ENCODE measurements at regions not wholly inside any gene's neighbourhood (a gene's known extent, or its start where the extent isn't known, plus 50 kb on each side); places are given as distances from the start of the nearest gene placed in this dataset.

DNA sequence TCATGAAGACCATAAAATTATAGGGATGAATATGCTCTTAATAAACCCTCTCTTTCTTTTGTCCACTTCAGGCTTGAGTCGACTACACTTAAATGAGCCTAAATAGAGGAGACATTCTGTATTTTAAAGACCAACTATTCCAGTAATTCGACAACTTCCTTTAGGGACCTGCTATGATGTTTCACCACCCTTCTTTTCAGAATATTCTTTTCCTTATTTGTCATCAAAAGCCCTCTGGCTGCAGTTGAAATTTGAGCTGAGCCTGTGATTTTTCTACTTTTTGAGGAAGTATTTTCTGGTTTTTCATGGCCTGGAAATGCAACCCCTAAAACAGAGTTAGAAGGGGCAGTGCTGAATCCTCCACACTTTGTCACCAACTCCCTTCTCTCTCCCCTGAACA is 287.0 kb downstream of the EPHA4 start:
- DNase-seq (ENCODE audit: low read depth): no peak

DNA sequence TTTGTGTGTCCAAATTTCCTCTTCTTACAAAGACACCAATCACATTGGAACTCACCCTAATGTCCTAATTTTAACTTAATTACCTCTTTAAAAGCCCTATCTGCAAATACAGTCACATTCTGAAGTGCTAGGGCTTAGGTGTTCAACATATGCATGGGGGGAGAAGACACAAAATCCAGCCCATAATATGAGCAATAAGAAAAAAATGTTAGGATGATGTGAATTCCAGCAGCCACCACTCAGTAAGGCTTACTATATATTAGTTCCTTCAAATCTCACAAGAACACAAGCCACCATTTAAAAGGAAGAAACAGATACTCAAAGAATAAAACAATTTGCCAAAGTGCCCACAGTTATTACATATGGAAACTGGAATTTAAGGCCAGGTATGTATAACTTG is 285.7 kb downstream of the EPHA4 start:
- DNase-seq (ENCODE audit: low read depth): no peak

DNA sequence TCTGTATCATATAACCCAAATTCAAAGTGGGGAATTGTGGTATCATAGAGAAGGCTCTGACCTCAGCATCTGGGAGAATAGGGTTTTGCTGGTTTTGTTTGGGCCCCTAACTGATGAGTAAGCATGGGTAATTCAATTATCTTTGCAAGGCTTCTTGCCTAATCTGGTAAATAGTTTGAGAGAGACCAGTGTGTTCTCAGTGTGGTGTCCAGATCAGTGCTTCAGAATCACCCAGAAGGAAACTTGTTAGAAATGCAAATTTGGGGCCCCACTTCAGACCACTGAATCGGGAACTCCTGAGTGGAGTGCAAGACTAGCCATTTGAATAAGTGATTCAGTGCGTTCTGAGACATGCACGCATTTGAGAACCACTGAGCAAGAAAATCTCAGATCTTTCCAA is 282.7 kb downstream of the EPHA4 start:
- no peak for DNase-seq (ENCODE audit: low read depth)

DNA sequence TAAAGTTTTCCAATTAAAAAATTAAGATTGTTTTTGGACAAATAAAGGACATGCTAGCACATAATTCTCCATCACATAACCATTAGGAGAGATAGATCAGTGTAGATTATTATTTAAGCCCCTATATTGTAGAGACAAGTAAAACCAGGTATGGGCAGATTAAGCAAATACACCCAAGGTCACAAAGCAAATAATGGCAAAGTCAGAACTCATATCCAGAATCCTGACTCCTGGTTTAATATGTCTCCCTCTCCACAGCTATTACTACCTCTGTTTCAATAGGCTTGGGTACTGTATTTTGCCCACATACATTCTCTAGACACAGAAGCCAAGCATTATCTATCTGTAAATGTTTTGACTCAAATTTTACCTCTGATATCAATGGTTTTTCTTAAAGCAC is 282.3 kb downstream of the EPHA4 start:
- DNase-seq (ENCODE audit: low read depth): no peak

DNA sequence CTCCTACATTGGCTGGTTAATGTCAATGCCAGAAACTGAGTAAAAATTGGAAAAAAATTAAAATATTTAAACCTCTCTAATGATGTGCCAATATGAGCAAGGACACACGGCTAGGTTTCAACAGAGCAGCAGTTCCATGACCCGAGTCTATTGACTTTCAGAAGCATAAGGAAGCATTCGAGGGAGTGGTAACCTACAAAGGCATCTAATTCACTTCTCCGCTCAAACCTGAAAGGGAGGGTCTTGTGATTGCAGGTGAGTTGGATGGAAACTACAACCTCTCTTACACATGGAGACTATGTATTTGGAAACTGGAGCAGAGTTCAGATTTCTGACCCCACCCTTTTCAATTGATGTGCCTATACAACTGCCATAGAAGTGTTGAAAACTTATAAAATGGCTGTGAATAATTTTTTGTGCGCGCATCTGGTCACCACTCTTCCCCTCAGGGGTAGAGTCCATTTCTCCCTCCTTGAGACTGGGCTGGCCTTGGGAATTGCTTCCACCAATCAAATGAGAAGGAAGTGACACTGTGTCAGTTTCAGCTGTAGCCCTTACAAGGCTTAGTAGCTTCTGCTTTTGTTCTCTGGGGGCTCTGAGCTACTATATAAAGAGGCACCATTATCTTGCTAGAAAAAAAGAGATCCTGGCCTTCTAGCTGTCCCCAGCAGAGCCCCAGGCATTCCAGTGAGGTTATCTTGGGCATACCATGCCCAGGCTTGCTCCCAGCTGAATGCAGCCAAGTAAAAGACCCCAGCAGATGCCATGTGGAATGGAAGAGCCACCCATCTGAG is 278.0 kb downstream of the EPHA4 start:
- no peak for DNase-seq (ENCODE audit: low read depth)

DNA sequence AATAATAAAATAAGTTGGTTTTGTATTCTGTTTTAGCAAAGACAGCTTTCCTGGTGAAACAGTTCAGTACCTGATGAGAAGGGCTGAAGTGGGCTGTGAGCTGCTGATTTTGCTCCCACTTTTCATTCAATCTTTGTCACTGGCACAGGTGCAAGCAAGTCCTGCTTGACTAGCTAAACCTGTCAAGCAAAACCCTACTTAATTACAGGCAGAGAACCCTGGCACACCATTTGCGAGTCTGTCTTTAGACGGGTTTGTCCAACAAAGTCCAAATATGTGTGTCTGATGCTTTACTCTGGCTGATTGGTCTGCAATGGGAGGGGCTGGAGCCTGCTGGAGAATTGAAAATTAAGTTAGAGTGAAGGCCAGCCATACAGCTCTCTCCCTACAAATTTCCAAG is 267.2 kb downstream of the EPHA4 start:
- DNase-seq (ENCODE audit: low read depth): no peak

DNA sequence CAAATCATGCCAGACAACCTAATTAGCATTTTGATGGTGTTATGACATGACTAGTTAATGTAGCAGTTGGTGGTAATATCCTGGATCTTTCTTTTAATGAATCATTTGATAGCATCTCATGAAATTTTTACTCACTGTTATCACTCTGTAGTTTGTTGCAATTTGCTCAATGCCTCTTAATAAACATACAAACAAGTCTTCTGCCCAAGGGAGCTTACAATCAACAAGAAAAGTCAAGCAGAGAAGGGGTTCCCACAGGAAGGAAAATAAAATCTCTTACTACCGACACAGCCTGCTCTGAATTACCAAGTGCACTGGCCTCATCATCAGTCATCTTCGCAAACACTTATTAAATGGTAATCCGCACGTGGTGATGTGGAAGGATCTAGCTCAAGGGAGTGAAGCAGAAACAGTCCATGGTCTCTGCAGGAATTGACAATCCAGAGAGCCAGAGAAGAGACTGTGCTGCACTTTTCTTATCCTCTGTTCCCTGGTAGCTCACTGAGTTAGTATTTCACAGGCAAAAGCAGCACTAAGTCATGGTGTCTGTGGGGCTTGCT is 263.5 kb downstream of the EPHA4 start:
- DNase-seq (ENCODE audit: low read depth): no peak

DNA sequence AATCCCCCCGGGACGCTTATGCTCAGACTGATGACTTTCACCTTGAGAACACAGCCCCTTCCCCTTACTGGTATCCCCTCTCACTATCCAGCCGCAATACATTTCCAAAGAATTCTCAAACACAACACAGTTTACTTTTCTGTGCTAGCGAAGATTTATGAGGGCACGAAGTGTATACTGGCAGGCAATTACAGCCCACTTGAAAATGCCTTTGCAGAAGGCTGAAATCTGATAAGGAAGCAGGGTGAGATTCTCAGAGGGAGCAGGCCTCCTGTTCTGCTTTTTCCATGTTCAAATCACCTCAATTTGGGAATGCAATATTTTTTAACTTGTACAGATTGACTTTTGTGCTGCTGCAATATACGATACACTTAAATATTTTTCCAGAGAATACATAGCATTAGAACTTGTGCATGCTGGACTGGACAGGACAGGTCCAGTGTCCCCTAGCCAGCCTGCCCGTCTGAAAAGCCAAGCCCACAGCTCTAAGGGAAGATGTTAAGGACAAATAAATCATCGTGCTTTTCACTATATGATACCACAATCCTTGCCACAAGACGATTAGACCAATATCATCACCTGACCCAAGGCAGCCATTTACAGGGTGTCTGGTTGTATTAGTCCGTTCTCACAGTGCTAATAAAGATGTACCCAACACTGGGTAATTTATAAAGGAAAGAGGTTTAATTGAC is 262.1 kb downstream of the EPHA4 start:
- no peak for DNase-seq (ENCODE audit: low read depth)

DNA sequence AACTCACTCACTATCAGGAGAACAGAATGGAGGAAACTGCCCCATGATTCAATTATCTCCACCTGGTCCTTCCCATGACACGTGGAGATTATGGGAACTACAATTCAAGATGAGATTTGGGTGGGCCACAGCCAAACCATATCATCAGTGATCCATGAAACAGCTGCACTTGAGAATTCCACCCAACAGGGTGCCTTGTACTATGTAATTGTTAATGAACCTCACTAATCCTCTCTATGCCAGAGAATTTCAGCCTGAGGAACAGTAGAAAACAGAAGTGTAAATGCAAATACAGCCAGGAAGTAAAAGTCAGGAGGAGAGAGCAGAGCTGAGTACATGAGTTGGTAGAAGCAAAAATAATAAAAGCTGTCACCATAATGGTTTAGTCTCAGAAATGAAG is 261.4 kb downstream of the EPHA4 start:
- no peak for DNase-seq (ENCODE audit: low read depth)

DNA sequence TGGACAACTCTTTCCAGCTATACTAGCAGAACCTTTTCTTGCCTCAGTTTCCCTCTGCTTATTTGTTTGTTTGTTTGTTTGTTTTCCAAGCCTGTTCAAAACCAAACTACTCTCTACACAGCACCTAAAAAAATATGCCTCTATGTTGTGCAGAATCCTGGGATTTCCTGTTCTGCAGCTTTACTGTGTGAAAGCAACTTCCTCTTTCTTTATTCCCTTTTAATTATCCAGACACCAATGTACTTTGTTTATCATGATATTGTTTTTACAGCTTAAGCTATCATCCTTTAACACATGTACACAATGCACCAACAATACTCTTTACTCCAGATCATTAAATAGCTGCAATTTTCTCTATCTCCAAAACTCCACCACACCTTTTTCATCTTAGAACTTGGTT is 259.5 kb downstream of the EPHA4 start:
- DNase-seq (ENCODE audit: low read depth): no peak

DNA sequence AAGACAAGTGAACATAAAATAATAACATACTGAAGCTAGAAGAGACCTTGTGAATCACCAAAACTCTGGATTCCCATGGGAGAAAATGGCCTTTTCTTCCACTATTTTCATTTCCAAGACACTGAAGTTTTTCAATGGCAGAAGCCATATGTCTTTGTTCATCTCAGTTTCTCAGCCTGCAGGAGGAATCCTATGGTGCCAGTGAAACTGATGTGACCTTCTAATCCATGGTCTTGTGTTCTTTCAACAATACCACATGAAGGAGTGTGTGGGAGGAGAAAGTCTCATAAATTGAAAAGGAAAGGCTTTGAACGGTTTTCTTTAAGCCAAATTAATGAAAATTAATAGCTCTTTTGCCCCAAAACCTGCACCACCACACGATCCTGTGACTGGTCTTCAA is 257.3 kb downstream of the EPHA4 start:
- no peak for DNase-seq (ENCODE audit: low read depth)

DNA sequence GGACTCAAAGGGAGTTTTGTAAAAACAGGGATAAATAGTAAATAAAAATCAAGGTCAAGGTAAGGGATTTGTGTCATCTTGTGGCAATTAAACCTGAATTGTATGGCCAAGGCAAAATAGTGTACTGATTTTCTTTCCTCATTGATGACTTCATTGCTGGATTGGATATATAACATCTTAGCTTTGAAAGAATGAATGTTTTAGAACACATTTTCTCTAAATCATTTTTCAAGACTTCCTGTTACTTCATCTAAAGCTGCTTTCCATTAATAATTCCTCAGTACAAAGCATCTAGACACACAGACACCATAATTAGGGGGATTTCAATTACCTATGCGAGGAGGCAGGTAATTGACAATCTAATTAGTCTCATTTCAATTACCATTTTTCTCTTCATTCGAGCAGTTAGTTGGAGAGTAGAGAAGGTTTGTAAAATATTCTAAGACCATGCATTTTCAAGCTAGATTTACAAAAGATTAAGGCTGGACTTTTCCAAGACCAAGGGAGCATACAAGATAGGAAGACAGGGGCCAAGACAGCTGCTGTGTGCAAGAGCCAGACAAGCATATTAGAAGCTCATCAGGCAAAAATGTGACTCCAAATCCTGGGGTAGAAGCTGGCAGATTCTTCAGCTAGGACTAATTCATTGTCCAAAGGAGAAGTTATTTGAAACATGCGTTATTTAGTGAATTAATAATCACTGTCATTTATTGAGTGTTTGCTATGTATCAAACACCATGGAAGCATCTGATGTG is 253.6 kb downstream of the EPHA4 start:
- DNase-seq (ENCODE audit: low read depth): no peak

DNA sequence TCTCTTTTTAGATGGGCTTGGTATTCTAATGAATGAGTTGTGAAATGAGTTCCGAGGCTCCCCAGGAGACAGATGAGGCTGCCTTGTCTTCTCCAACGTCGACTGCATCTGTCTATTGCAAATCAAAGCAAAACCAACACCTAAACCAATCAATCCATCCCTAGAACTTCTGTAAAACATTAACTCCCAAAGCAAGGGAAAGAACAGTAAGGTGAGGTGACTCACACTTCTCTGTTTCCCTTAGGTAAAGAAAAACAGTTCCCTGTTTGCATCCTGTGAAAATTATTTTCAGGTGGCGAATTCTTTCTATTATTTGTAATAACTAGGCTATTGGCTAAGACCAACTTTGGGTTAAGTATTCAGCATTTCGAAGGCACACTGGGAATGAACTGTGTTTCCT is 249.4 kb downstream of the EPHA4 start:
- no peak for DNase-seq (ENCODE audit: low read depth)

DNA sequence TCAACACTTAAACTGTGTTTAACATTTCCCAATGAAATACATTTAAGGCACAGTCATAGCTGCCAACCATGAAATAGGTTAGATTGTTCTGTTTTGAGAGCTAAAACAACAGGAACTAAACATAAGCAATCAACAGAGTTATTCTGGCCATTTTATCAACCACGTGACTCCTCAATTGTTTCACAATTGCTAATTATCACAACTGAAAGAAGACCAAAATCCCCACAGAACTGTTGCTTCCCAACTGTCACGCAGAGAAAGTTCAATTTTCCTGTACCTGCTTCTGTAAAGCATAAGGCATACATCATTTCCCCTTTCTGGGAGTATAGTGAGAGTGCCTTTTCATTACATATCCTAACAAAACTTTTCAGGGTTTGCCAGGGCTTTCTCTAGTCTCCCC is 248.6 kb downstream of the EPHA4 start:
- no peak for DNase-seq (ENCODE audit: low read depth)

DNA sequence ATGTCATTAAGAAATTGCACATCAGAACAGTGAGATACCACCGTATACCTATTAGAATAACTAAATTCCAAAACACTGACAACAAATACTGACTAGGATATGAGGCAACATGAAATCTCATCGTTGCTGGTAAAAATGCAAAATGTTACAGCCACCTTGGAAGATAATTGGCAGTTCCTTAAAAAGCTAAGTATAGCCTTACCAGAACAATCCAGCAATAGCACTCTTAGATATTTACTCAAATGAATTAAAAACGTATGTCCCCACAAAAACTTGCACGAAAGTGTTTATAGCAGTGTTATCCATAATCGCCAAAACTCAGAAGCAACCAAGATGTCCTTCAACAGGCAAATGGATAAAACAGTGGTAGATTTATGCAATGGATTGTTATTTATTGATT is 241.7 kb downstream of the EPHA4 start:
- DNase-seq (ENCODE audit: low read depth): no peak

DNA sequence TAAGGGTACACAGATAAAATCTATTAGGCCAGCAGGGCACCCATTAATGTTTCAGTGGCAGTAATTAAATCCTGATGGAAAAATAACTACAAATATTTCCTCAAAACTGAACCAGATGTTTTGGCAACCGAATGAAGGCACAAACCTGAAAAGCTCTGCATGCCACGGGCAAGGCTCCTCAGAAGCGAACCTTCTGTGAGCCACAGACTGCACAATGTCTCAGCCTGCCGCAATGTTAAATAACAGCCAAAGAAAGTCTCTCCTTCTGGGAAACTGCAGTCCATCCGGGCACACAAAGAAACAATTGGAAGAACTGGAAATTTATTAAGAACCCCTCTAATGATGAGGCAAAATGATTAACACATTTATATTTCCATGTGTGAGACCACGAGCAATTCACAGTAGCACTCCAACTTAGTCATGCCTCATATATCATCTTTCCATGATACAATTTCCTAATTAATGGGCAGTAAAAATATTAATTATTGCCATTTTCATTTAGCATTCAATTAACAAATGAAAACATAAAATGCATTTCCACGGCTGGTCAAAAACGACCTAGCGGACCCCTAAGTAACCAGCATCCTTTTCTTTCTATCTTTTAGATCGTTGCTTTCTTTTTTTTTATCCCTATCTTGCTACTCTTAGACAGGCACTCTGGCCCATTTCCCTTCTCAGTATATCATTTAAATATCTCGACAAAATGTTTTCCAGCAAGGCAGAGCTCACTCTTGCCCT is 237.5 kb downstream of the EPHA4 start:
- DNase-seq (ENCODE audit: low read depth): no peak

DNA sequence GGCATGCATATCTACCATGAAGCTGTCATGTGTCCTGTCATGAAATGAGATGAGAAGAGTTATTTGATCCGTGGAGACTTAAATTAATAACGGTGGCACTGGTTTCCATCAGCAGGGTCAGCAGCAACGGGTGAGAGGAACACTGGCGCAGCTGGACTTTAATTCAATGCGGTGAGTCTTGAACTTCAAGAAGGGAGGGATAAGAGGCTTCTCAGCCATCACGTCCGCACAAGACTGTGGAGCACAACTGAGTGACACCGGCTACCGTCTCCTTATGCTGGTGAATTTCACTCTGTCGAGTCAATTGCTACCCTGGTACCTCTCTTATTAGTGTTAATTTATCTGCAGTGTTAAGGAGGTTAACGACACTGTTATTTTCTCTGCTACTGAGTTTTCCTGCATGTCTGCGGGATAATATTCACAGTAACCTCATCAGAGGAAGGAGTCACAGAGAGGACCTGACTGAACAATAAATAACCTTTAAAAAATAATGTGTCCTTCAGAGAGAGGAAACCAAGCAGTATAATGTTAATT is 236.8 kb downstream of the EPHA4 start:
- DNase-seq (ENCODE audit: low read depth): no peak

DNA sequence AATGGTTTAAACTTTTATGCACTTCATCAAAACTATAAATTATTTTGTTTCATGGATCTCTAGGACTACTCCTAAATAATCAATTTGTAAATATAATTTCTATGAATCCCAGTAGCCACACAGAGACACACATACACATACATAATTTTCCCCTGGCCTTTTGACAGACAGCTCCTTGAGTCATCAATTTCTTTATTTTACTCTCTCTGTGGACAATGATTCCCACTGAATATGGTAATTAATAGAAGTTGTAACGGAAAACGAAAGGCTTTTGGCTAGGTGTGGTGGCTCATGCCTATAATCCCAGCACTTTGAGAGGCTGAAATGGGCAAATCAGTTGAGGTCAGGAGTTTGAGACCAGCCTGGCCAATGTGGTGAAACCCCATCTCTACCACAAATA is 235.1 kb downstream of the EPHA4 start:
- DNase-seq (ENCODE audit: low read depth): no peak

DNA sequence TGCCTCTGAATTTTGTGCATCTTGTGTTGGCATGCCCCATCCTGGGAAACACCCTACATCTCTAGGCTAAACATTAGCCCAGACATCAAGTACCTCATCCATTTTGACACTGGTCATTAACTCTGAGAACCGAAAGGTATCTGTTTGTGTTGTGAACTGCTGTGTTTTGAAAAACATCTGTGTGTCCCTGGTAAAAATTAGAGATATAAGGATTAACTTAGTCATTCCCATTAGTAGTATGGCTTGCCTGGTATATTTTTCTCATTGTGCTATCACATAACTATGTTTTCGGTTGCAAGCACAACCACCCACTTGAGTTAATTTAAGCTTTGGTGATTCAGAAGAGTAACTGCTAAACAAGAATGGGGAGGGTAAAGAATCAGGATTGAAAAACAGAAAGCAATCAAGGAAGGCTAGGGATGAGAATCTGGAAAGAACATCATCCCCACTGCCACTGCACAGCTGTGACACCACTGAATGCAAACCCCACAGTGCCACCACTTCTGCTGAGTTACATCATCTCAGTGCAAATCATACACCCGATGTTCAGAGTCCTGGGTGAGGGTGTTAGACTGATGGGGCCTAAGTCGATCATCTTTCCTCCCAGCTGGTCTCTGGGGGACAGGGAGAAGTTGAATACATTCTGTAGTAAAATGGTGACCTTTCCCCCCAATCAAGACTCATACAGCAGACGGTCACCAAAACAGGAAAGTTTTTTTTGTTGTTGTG is 234.0 kb downstream of the EPHA4 start:
- DNase-seq (ENCODE audit: low read depth): no peak

DNA sequence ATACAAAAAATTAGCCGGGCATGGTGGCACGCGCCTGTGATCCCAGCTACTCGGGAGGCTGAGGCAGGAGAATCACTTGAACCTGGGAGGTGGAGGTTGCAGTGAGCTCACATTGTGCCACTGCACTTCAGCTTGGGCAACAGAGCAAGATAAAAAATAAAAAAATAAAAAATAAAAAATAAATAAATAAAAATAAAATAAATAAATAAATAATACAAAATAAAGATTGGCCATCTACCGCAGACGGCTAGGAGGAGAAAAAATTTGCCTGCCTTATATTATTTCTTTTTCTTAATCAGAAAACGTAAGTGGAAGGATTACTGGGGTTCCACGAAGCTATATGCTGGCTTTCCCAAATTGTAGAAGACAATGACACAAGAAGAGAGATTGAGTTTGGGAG is 229.7 kb downstream of the EPHA4 start:
- no peak for DNase-seq (ENCODE audit: low read depth)

DNA sequence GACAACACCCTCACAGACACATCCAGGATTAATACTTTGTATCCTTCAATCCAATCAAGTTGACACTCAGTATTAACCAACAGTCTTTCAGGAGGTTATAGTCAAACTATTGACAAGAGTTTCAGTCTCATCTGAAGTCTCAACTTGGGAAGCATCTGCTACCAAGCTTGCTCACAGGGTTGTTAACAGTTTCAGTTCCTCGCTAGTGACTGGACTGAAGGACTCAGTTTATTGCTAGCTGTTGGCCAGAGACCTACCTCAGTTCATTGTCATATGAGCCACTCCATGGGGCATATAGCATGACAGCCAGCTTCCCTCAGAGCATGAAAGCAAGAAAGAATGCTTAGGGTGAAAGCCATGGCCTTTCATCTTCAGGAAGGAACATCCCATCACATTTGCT is 228.6 kb downstream of the EPHA4 start:
- DNase-seq (ENCODE audit: low read depth): no peak

Measured in stimulated activated CD8-positive, alpha-beta memory T cell treated with anti-CD3 and anti-CD28 coated beads, Interleukin-12 subunit alpha, Interleukin-12 subunit beta, amount 100 ng/mL, for 1 hour (primary cell).